Kidney epithelial cell (primary cell): ENCODE measurements at regions not wholly inside any gene's neighbourhood (a gene's known extent, or its start where the extent isn't known, plus 50 kb on each side); places are given as distances from the start of the nearest gene placed in this dataset.

Experiments used
- DNase-seq: peaks from one replicate; pipeline ENCODE4 v3.0.0-alpha.2; 2010; ENCODE audit warnings: low read depth
- H3K27me3 ChIP-seq: 2 replicates; pipeline ENCODE4 v1.6.0; 2011; ENCODE audit warnings: low read length; ENCODE audit not compliant: control insufficient read depth, insufficient read depth
- H3K36me3 ChIP-seq: 2 replicates; pipeline ENCODE4 v1.5.1; 2011; ENCODE audit warnings: low read length; ENCODE audit not compliant: control insufficient read depth, insufficient read depth
- H3K4me3 ChIP-seq: 2 replicates; pipeline ENCODE4 v1.5.1; 2011; ENCODE audit warnings: low read depth, mild to moderate bottlenecking, control low read depth, low read length
- CTCF ChIP-seq: IDR thresholded peaks from 2 replicates; pipeline ENCODE4 v1.5.1; 2011; ENCODE audit warnings: mild to moderate bottlenecking, moderate library complexity, low read length, control low read depth, inconsistent platforms; ENCODE audit not compliant: insufficient read depth, poor library complexity, severe bottlenecking

- DNase-seq, result no peak
- H3K27me3 ChIP-seq, result no peaks in the 10 kb centered on the region
These were observed 84.7 kb upstream of the BARX2 start for GRCh38 chr11:129290966-129291365.

GRCh38 chr11:129289350-129290040 is 86.2 kb upstream of the BARX2 start:
- TF ChIP-seq CTCF, result no peak
- H3K27me3 ChIP-seq, result no peaks in the 10 kb centered on the region
- no peak for DNase-seq

More at GRCh38 chr11:129290966-129291365, 84.7 kb upstream of the BARX2 start:
- H3K36me3 ChIP-seq, result no peaks in the 10 kb centered on the region
- no peak overlapping the region for H3K4me3 ChIP-seq
- TF ChIP-seq CTCF, result no peak

GRCh38 chr11:129287920-129288319 is 87.7 kb upstream of the BARX2 start:
- Histone ChIP-seq H3K36me3 (no peaks in the 10 kb centered on the region), H3K27me3 (no peaks in the 10 kb centered on the region), H3K4me3 (no peak overlapping the region)
- no peak for TF ChIP-seq CTCF
- DNase-seq, result no peak

More at GRCh38 chr11:129289350-129290040, 86.2 kb upstream of the BARX2 start:
- Histone ChIP-seq H3K4me3 (no peak overlapping the region), H3K36me3 (no peaks in the 10 kb centered on the region)

GRCh38 chr11:129286813-129287212 is 88.8 kb upstream of the BARX2 start:
- no peak for TF ChIP-seq CTCF
- H3K27me3 ChIP-seq, result no peaks in the 10 kb centered on the region
- no peak overlapping the region for H3K4me3 ChIP-seq
- no peaks in the 10 kb centered on the region for H3K36me3 ChIP-seq
- no peak for DNase-seq

GRCh38 chr11:129285402-129285786 is 90.3 kb upstream of the BARX2 start:
- no peak for TF ChIP-seq CTCF
- no peaks in the 10 kb centered on the region for H3K27me3 ChIP-seq
- no peaks in the 10 kb centered on the region for H3K36me3 ChIP-seq
- no peak for DNase-seq
- H3K4me3 ChIP-seq, result no peak overlapping the region

- Histone ChIP-seq H3K27me3 (no peaks in the 10 kb centered on the region), H3K4me3 (no peak overlapping the region), H3K36me3 (no peaks in the 10 kb centered on the region)
- no peak for DNase-seq
- TF ChIP-seq CTCF, result no peak
These were observed 91.0 kb upstream of the ARHGAP32 start for GRCh38 chr11:129283141-129283540.
